H1 (cell line): ENCODE measurements at regions not wholly inside any gene's neighbourhood (a gene's known extent, or its start where the extent isn't known, plus 50 kb on each side); places are given as distances from the start of the nearest gene placed in this dataset.

ENCODE experiments used
- CTCF ChIA-PET: fragments of 300-600 bp; sonication (Branson Sonifier 250); formaldehyde crosslinking; loops from one replicate; lab custom pipeline; 2021; ENCODE audit not compliant: partially characterized antibody; lab: Charles Lee
- POLR2A ChIA-PET: fragments of 300-600 bp; sonication (Branson Sonifier 250); formaldehyde crosslinking; loops from one replicate; lab custom pipeline; 2021; ENCODE audit warnings: inconsistent platforms; ENCODE audit not compliant: partially characterized antibody; lab: Charles Lee
- DNase-seq, 2 experiments: peaks; one replicate each; pipeline versions ENCODE4 v3.0.0 to v3.0.0-alpha.2; 2010 to 2022; ENCODE audit warnings: low spot score in 2 of 2, low read depth in 1 of 2, mixed read lengths in 1 of 2
- FAIRE-seq: peaks from 2 replicates; lab custom pipeline; 2011; peaks lifted over from hg19 to GRCh38; lab: Jason Lieb, UNC
- H2AFZ ChIP-seq: 2 replicates; pipeline ENCODE4 v1.8.1; 2012; ENCODE audit warnings: low read length, inconsistent platforms
- H2AK5ac ChIP-seq: 2 replicates; pipeline ENCODE4 v1.6.1; 2013; ENCODE audit warnings: low read depth, low read length
- H2BK120ac ChIP-seq: replicated peaks from 2 replicates; pipeline ENCODE3; 2013; ENCODE audit warnings: low read depth, low read length, inconsistent platforms
- H2BK12ac ChIP-seq: 2 replicates; pipeline ENCODE4 v1.6.1; 2013; ENCODE audit warnings: low read depth, low read length
- H2BK15ac ChIP-seq: 2 replicates; pipeline ENCODE4 v1.6.1; 2013; ENCODE audit warnings: low read length
- H2BK20ac ChIP-seq: 2 replicates; pipeline ENCODE4 v1.6.1; 2013; ENCODE audit warnings: low read length
- H2BK5ac ChIP-seq: 2 replicates; pipeline ENCODE4 v1.6.1; 2013; ENCODE audit warnings: low read depth, low read length
- H3K14ac ChIP-seq: 2 replicates; pipeline ENCODE4 v1.6.1; 2013; ENCODE audit warnings: inconsistent platforms; ENCODE audit not compliant: insufficient read length
- H3K18ac ChIP-seq: 2 replicates; pipeline ENCODE4 v1.6.1; 2013; ENCODE audit warnings: low read length; ENCODE audit errors: extremely low read depth
- H3K23ac ChIP-seq: 2 replicates; pipeline ENCODE4 v1.6.1; 2013; ENCODE audit warnings: inconsistent platforms; ENCODE audit not compliant: insufficient read length
- H3K23me2 ChIP-seq: 2 replicates; pipeline ENCODE4 v1.6.1; 2013; ENCODE audit warnings: low read depth, low read length
- H3K27ac ChIP-seq: 2 replicates; pipeline ENCODE4 v1.6.1; 2011; ENCODE audit warnings: low read depth, low read length, inconsistent platforms
- H3K27me3 ChIP-seq, 4 experiments: replicated peaks in 1 of 4; 1 replicate in 1 of 4; 2 replicates in 3 of 4; pipeline versions ENCODE4 v1.6.1 to v1.8.1; 2011 to 2013; ENCODE audit warnings: low read length in 3 of 4, mild to moderate bottlenecking in 3 of 4, inconsistent platforms in 2 of 4, mixed read lengths in 2 of 4, moderate library complexity in 1 of 4; ENCODE audit not compliant: control insufficient read depth in 3 of 4, insufficient read depth in 3 of 4; ENCODE audit errors: extremely low read depth in 1 of 4
- H3K36me3 ChIP-seq, 4 experiments: 2 replicates each; pipeline versions ENCODE4 v1.6.1 to v1.8.1; 2011 to 2013; ENCODE audit warnings: mild to moderate bottlenecking in 4 of 4, low read length in 3 of 4, moderate library complexity in 2 of 4, control low read depth in 1 of 4, inconsistent platforms in 1 of 4; ENCODE audit not compliant: insufficient read depth in 4 of 4, control insufficient read depth in 2 of 4
- H3K4ac ChIP-seq: replicated peaks from 2 replicates; pipeline ENCODE3; 2013; ENCODE audit warnings: low read length, low read depth, mixed read lengths, inconsistent platforms; ENCODE audit not compliant: insufficient read length
- H3K4me1 ChIP-seq, 4 experiments: replicated peaks in 1 of 4; 1 replicate in 1 of 4; 2 replicates in 3 of 4; pipeline versions ENCODE4 v1.6.1 to v1.8.1; 2011 to 2013; ENCODE audit warnings: low read length in 3 of 4, inconsistent platforms in 2 of 4, mixed read lengths in 1 of 4; ENCODE audit not compliant: insufficient read depth in 4 of 4, control insufficient read depth in 3 of 4
- H3K4me2 ChIP-seq, 2 experiments: 2 replicates each; pipeline versions ENCODE4 v1.6.1 to v1.8.1; 2011 to 2013; ENCODE audit warnings: low read depth in 2 of 2, low read length in 2 of 2, control low read depth in 1 of 2, inconsistent platforms in 1 of 2, mild to moderate bottlenecking in 1 of 2; ENCODE audit not compliant: insufficient read depth in 1 of 2
- H3K4me3 ChIP-seq, 4 experiments: fragments of 200-600, 300-600 bp in 1 of 4; sonication (generic), shearing (Covaris generic), sonication (Bioruptor Twin) in 1 of 4; 2 replicates each; pipeline versions ENCODE4 v1.5.1 to v1.8.1; 2011 to 2016; ENCODE audit warnings: low read length in 4 of 4, low read depth in 3 of 4, control low read depth in 2 of 4, inconsistent platforms in 2 of 4, mild to moderate bottlenecking in 2 of 4, mixed read lengths in 1 of 4, moderate library complexity in 1 of 4; ENCODE audit not compliant: insufficient read depth in 2 of 4; ENCODE audit errors: extremely low read depth in 1 of 4
- H3K56ac ChIP-seq: replicated peaks from 2 replicates; pipeline ENCODE3; 2013; ENCODE audit warnings: low read depth, mild to moderate bottlenecking, mixed read lengths, low read length, inconsistent platforms; ENCODE audit not compliant: insufficient read length
- H3K79me1 ChIP-seq: 2 replicates; pipeline ENCODE4 v1.6.1; 2013; ENCODE audit warnings: low read depth, low read length, control low read depth
- H3K79me2 ChIP-seq, 2 experiments: 2 replicates each; pipeline versions ENCODE4 v1.6.1 to v1.8.1; 2012 to 2013; ENCODE audit warnings: low read length in 2 of 2, mild to moderate bottlenecking in 2 of 2, inconsistent platforms in 1 of 2; ENCODE audit not compliant: insufficient read depth in 2 of 2, control insufficient read depth in 1 of 2
- H3K9ac ChIP-seq, 4 experiments: replicated peaks in 1 of 4; 1 replicate in 1 of 4; 2 replicates in 3 of 4; pipeline versions ENCODE4 v1.6.1 to v1.8.1; 2011 to 2013; ENCODE audit warnings: low read depth in 3 of 4, low read length in 3 of 4, control low read depth in 2 of 4, mild to moderate bottlenecking in 2 of 4, moderate library complexity in 2 of 4, inconsistent platforms in 1 of 4; ENCODE audit errors: extremely low read depth in 1 of 4
- H3K9me3 ChIP-seq, 2 experiments: 2 replicates each; pipeline versions ENCODE4 v1.6.1 to v1.8.1; 2012 to 2013; ENCODE audit warnings: mild to moderate bottlenecking in 2 of 2, moderate library complexity in 2 of 2, control low read depth in 1 of 2, inconsistent platforms in 1 of 2, low read depth in 1 of 2, low read length in 1 of 2, mixed read lengths in 1 of 2; ENCODE audit not compliant: insufficient read depth in 2 of 2
- H4K20me1 ChIP-seq, 2 experiments: replicated peaks in 1 of 2; 2 replicates each; pipeline versions ENCODE3 to v1.8.1; 2011 to 2013; ENCODE audit warnings: inconsistent platforms in 2 of 2, low read length in 2 of 2, mild to moderate bottlenecking in 1 of 2; ENCODE audit not compliant: insufficient read depth in 2 of 2, control insufficient read depth in 1 of 2
- H4K5ac ChIP-seq: 2 replicates; pipeline ENCODE4 v1.6.1; 2013; ENCODE audit warnings: low read length, low read depth, mixed read lengths, inconsistent platforms; ENCODE audit not compliant: insufficient read length
- H4K8ac ChIP-seq: 2 replicates; pipeline ENCODE4 v1.8.0; 2013; ENCODE audit warnings: mild to moderate bottlenecking, moderate library complexity, low read length, inconsistent platforms; ENCODE audit not compliant: insufficient read depth; ENCODE audit errors: extremely low read depth
- H4K91ac ChIP-seq: replicated peaks from 2 replicates; pipeline ENCODE3; 2013; ENCODE audit warnings: low read length, mixed read lengths, inconsistent platforms; ENCODE audit not compliant: insufficient read length
- CBX8 ChIP-seq: fragments of 300-800, 300-1000 bp; sonication (generic); IDR thresholded peaks from 2 replicates; pipeline ENCODE4 v1.7.1; 2016; ENCODE audit warnings: low read depth, low read length, borderline replicate concordance
- CHD2 ChIP-seq: IDR thresholded peaks from 2 replicates; pipeline ENCODE4 v1.6.1; 2012; ENCODE audit warnings: low read length, improper control_type of control experiment
- CREB1 ChIP-seq: IDR thresholded peaks from 2 replicates; pipeline ENCODE4 v1.6.1; 2012; ENCODE audit warnings: inconsistent platforms
- GABPA ChIP-seq: IDR thresholded peaks from 2 replicates; pipeline ENCODE4 v1.6.1; 2011; ENCODE audit warnings: mild to moderate bottlenecking, low read length, moderate library complexity, borderline replicate concordance; ENCODE audit not compliant: insufficient read depth
- HDAC2 ChIP-seq, 2 experiments: fragments of 300-600 bp in 1 of 2; sonication (generic) in 1 of 2; IDR thresholded peaks; 2 replicates each; pipeline ENCODE4 v1.6.1; 2011 to 2012; ENCODE audit warnings: low read depth in 2 of 2, low read length in 2 of 2, mild to moderate bottlenecking in 2 of 2, moderate library complexity in 2 of 2, borderline replicate concordance in 1 of 2, inconsistent platforms in 1 of 2
- KDM1A ChIP-seq: fragments of 200-600, 300-600 bp; sonication (generic); IDR thresholded peaks from 2 replicates; pipeline ENCODE4 v1.7.1; 2016; ENCODE audit warnings: mild to moderate bottlenecking, low read length, borderline replicate concordance
- MAFK ChIP-seq: IDR thresholded peaks from 2 replicates; pipeline ENCODE4 v1.6.1; 2012; ENCODE audit warnings: low read depth, mild to moderate bottlenecking, improper control_type of control experiment, low read length
- POLR2AphosphoS5 ChIP-seq: IDR thresholded peaks from 2 replicates; pipeline ENCODE4 v1.6.1; 2011; ENCODE audit warnings: low read depth, low read length
- POU5F1 ChIP-seq: IDR thresholded peaks from 2 replicates; pipeline ENCODE4 v1.6.1; 2011; ENCODE audit warnings: low read depth, mild to moderate bottlenecking, low read length, moderate library complexity
- RFX5 ChIP-seq: IDR thresholded peaks from 2 replicates; pipeline ENCODE4 v1.6.1; 2011; ENCODE audit warnings: low read depth, low read length, improper control_type of control experiment, borderline replicate concordance
- RNF2 ChIP-seq: fragments of 200-900, 300-1000 bp; sonication (generic); IDR thresholded peaks from 2 replicates; pipeline ENCODE4 v1.7.1; 2016; ENCODE audit warnings: borderline replicate concordance, low read depth, mild to moderate bottlenecking, antibody characterized with exemption, low read length; ENCODE audit not compliant: poor library complexity, severe bottlenecking; ENCODE audit errors: missing control alignments
- SIN3A ChIP-seq, 2 experiments: IDR thresholded peaks in 1 of 2; conservative IDR thresholded peaks in 1 of 2; 2 replicates each; pipeline ENCODE4 v1.6.1; 2011 to 2012; ENCODE audit warnings: low read length in 2 of 2, improper control_type of control experiment in 1 of 2, low read depth in 1 of 2, mild to moderate bottlenecking in 1 of 2
- SP1 ChIP-seq: IDR thresholded peaks from 2 replicates; pipeline ENCODE4 v1.6.1; 2011; ENCODE audit warnings: low read depth, low read length
- SP2 ChIP-seq: IDR thresholded peaks from 2 replicates; pipeline ENCODE4 v1.6.1; 2012; ENCODE audit warnings: mild to moderate bottlenecking, low read length, inconsistent platforms
- TAF7 ChIP-seq: optimal IDR thresholded peaks from 2 replicates; pipeline ENCODE3; 2011; ENCODE audit warnings: low read depth, mild to moderate bottlenecking, inconsistent platforms, low read length, moderate library complexity, borderline replicate concordance
- WGBS, 2 experiments: shearing (Covaris generic) in 1 of 2; methylation state at CpG; one replicate each; pipeline versions ENCODE4 v1.1.6 to v1.1.7; 2013 to 2015; ENCODE audit warnings: low lambda C conversion rate in 2 of 2, mixed read lengths in 2 of 2, inconsistent platforms in 1 of 2, low coverage in 1 of 2, missing lambda C conversion rate in 1 of 2; ENCODE audit not compliant: insufficient replicate concordance in 2 of 2, insufficient coverage in 1 of 2, insufficient read length in 1 of 2; ENCODE audit errors: extremely low coverage in 1 of 2, missing lambda C conversion rate in 1 of 2; 5-methylcytosine and 5-hydroxymethylcytosine counted together

DNA sequence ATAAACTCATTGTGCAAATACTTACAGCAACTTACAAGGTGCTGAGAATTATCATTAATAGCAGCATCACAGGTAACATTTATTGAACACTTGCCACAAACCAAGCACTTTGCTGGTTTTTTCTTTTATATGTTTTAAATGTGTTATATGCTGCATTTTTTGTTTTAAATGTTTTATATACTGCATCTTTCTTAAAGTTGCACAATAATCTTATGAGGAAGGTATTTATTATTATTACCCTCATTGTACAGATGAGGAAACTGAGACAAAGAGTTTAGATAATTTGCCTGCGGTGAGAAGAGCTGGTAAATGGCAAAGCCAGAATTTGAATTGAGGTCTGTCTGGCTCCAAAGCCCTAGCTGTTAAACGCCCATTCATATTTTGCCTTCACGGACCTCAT is 52.2 kb upstream of the RIOK3 start:
- ChIA-PET CTCF (interaction anchor here (0.8 to 1.1 kb wide), 3 partner anchors 21 to 44 kb away, joined by 3 read pairs; no protein-coding TSS in a partner anchor), POLR2A (interaction anchor here (0.9 to 1.5 kb wide), 2 partner anchors 10 to 266 kb away, joined by 3 read pairs; no protein-coding TSS in a partner anchor)
- Histone ChIP-seq H3K4me3 (no peak overlapping the region), H3K23ac (no peak overlapping the region), H2AK5ac (no peak overlapping the region), H3K23me2 (no peaks in the 10 kb centered on the region), H3K79me1 (peaks cover 2% of the 10 kb centered on the region), H3K27me3 (no peaks in the 10 kb centered on the region), H3K4ac (no peak overlapping the region), H3K14ac (no peak overlapping the region), H2AFZ (no peak overlapping the region), H3K36me3 (no peaks in the 10 kb centered on the region), H3K9ac (no peak overlapping the region), H4K91ac (no peak overlapping the region), H3K56ac (no peak overlapping the region), H3K79me2 (no peaks in the 10 kb centered on the region), H3K27ac (no peak overlapping the region), H2BK5ac (no peak overlapping the region), H3K4me1 (peaks cover 7 to 10% (median 9%) of the 10 kb centered on the region in 4 experiments), H3K4me2 (no peak overlapping the region), H3K9me3 (no peaks in the 10 kb centered on the region), H2BK20ac (no peak overlapping the region), H4K20me1 (no peaks in the 10 kb centered on the region), H2BK15ac (no peak overlapping the region), H3K18ac (no peak overlapping the region), H4K5ac (no peak overlapping the region), H2BK120ac (no peak overlapping the region), H2BK12ac (no peak overlapping the region), H4K8ac (no peak overlapping the region)
- WGBS, 2 experiments, result 77% methylated on average over 3 of the region's 3 CpGs; no CpG with 5 or more reads in 1 of the 2 experiments
- DNase-seq, result no peak
- no peak for FAIRE-seq
- TF ChIP-seq TAF7 (no peak), CREB1 (no peak), RNF2 (no peak), SIN3A (conservative IDR thresholded peaks at IDR 0.05 in 1 of 2, IDR thresholded peaks at IDR 0.05 in 1 of 2; ENCODE audit: low read depth in 1 of 2, low read length in 2 of 2) (no peak), CHD2 (no peak), MAFK (no peak), RFX5 (no peak), POU5F1 (no peak), GABPA (no peak), KDM1A (no peak), SP2 (no peak), HDAC2 (IDR thresholded peaks at IDR 0.05; ENCODE audit: borderline replicate concordance in 1 of 2, low read depth in 2 of 2, low read length in 2 of 2) (no peak), SP1 (no peak), CBX8 (no peak), POLR2AphosphoS5 (no peak)
